HG02798 (cell line): ENCODE measurements at regions not wholly inside any gene's neighbourhood (a gene's known extent, or its start where the extent isn't known, plus 50 kb on each side); places are given as distances from the start of the nearest gene placed in this dataset.
"Not testable (repeated sequence)": the region's sequence is repeated elsewhere in the genome, so short reads cannot be mapped to it uniquely, and the experiment has no call there.

Experiments used
- ATAC-seq: cut with Tn5 transposase; IDR thresholded peaks from one replicate; pipeline ENCODE4 v1.9.1; 2021; ENCODE audit warnings: mild to moderate bottlenecking; ENCODE audit not compliant: unreplicated experiment, poor library complexity

- ATAC-seq, result no peak
These were observed 273.7 kb downstream of the HNRNPD start for GRCh38 chr4:82099928-82100579.

GRCh38 chr4:82097504-82097903, 276.3 kb downstream of the HNRNPD start:
- no peak for ATAC-seq

GRCh38 chr4:82090717-82091116, 283.1 kb downstream of the HNRNPD start:
- ATAC-seq, result no peak

- ATAC-seq, result no peak
These were observed 289.0 kb downstream of the HNRNPD start for GRCh38 chr4:82084747-82085146.

GRCh38 chr4:82077471-82077995, 296.3 kb downstream of the HNRNPD start:
- ATAC-seq, result not testable (repeated sequence)

- no peak for ATAC-seq
These were observed 297.0 kb downstream of the HNRNPD start for GRCh38 chr4:82076809-82077208.

- no peak for ATAC-seq
These were observed 297.4 kb downstream of the HNRNPD start for GRCh38 chr4:82076359-82076758.

- no peak for ATAC-seq
These were observed 301.8 kb downstream of the HNRNPD start for GRCh38 chr4:82071951-82072350.

GRCh38 chr4:82069883-82070638, 303.7 kb downstream of the HNRNPD start:
- no peak for ATAC-seq

GRCh38 chr4:82063017-82063416, 310.8 kb downstream of the HNRNPD start:
- ATAC-seq, result no peak

GRCh38 chr4:82057990-82058544, 315.7 kb downstream of the HNRNPD start:
- no peak for ATAC-seq

- ATAC-seq, result no peak
These were observed 318.6 kb downstream of the HNRNPD start for GRCh38 chr4:82055156-82055555.

GRCh38 chr4:82053396-82053795, 320.4 kb downstream of the HNRNPD start:
- ATAC-seq, result no peak

- no peak for ATAC-seq
These were observed 323.0 kb downstream of the HNRNPD start for GRCh38 chr4:82050796-82051195.

- ATAC-seq, result no peak
These were observed 324.5 kb downstream of the HNRNPD start for GRCh38 chr4:82049294-82049693.

GRCh38 chr4:82047731-82048130, 326.1 kb downstream of the HNRNPD start:
- no peak for ATAC-seq

GRCh38 chr4:82046796-82047195, 327.0 kb downstream of the HNRNPD start:
- no peak for ATAC-seq

- ATAC-seq, result no peak
These were observed 328.5 kb downstream of the HNRNPD start for GRCh38 chr4:82045267-82045666.

GRCh38 chr4:82044141-82044993, 329.4 kb downstream of the HNRNPD start:
- no peak for ATAC-seq

- no peak for ATAC-seq
These were observed 330.0 kb downstream of the HNRNPD start for GRCh38 chr4:82043809-82044137.
